PC-9 (cell line): ENCODE measurements at regions not wholly inside any gene's neighbourhood (a gene's known extent, or its start where the extent isn't known, plus 50 kb on each side); places are given as distances from the start of the nearest gene placed in this dataset.
A peak's percentile ranks its signal among the peaks of the same experiment; 100 is the strongest.

Source experiments
- BruUV-seq: library from RNA; stranded (reverse); fragments of 400-500 nt; replicated peaks from 2 replicates; lab custom pipeline; 2021; lab: Mats Ljungman, UMichigan
- CTCF ChIA-PET: fragments of 300-600 bp; sonication (Branson Sonifier 250); formaldehyde crosslinking; loops from one replicate; lab custom pipeline; 2022; ENCODE audit warnings: antibody characterized with exemption; lab: Charles Lee
- POLR2A ChIA-PET: fragments of 300-600 bp; sonication (Branson Sonifier 250); formaldehyde crosslinking; loops from one replicate; lab custom pipeline; 2022; ENCODE audit warnings: antibody characterized with exemption; ENCODE audit not compliant: unreplicated experiment; lab: Charles Lee
- DNase-seq, 2 experiments: peaks; one replicate each; pipeline versions ENCODE4 v3.0.0 to v3.0.0-alpha.2; 2015 to 2022; ENCODE audit warnings: mixed read lengths in 1 of 2
- H2AFZ ChIP-seq: fragments of 200-600 bp; sonication (generic); 2 replicates; pipeline ENCODE4 v1.8.1; 2017; ENCODE audit warnings: antibody characterized with exemption
- H3F3A ChIP-seq: fragments of 200-600 bp; sonication (generic); 2 replicates; pipeline ENCODE4 v1.8.1; 2017; ENCODE audit warnings: antibody characterized with exemption, mild to moderate bottlenecking, low read depth; ENCODE audit not compliant: insufficient read depth
- H3K27ac ChIP-seq: fragments of 200-600 bp; sonication (generic); 2 replicates; pipeline ENCODE4 v1.6.1; 2016; ENCODE audit warnings: mixed run types
- H3K27me3 ChIP-seq: fragments of 200-600 bp; sonication (generic); 2 replicates; pipeline ENCODE4 v1.6.1; 2016; ENCODE audit warnings: low read depth, mixed run types; ENCODE audit not compliant: insufficient read depth
- H3K36me3 ChIP-seq: fragments of 200-600 bp; sonication (generic); 2 replicates; pipeline ENCODE4 v1.6.1; 2016; ENCODE audit warnings: low read depth, mixed run types
- H3K4me1 ChIP-seq: fragments of 200-600 bp; sonication (generic); replicated peaks from 2 replicates; pipeline ENCODE4 v1.6.1; 2016; ENCODE audit warnings: mixed run types; ENCODE audit not compliant: insufficient read depth
- H3K4me2 ChIP-seq: fragments of 200-600 bp; sonication (generic); 2 replicates; pipeline ENCODE4 v1.6.1; 2017; ENCODE audit warnings: mixed run types
- H3K4me3 ChIP-seq: fragments of 200-600 bp; sonication (generic); 2 replicates; pipeline ENCODE4 v1.6.1; 2016; ENCODE audit warnings: mixed run types
- H3K79me2 ChIP-seq: fragments of 200-600 bp; sonication (generic); 2 replicates; pipeline ENCODE4 v1.6.1; 2017; ENCODE audit warnings: low read depth, mixed run types
- H3K9me2 ChIP-seq: fragments of 200-600 bp; sonication (generic); 2 replicates; pipeline ENCODE4 v1.8.1; 2017; ENCODE audit warnings: mild to moderate bottlenecking; ENCODE audit not compliant: insufficient read depth
- H3K9me3 ChIP-seq: fragments of 200-600 bp; sonication (generic); 2 replicates; pipeline ENCODE4 v1.8.1; 2016; ENCODE audit warnings: low read depth; ENCODE audit not compliant: insufficient read depth
- H4K20me1 ChIP-seq: fragments of 200-600 bp; sonication (generic); 2 replicates; pipeline ENCODE4 v1.8.1; 2017; ENCODE audit not compliant: insufficient read depth
- CTCF ChIP-seq: fragments of 200-600 bp; sonication (generic); conservative IDR thresholded peaks from 2 replicates; pipeline ENCODE4 v1.6.1; 2017; ENCODE audit warnings: mixed run types, antibody characterized with exemption, mild to moderate bottlenecking, moderate library complexity
- EZH2 ChIP-seq: fragments of 200-600 bp; sonication (generic); IDR thresholded peaks from 2 replicates; pipeline ENCODE4 v1.8.0; 2017; ENCODE audit warnings: antibody characterized with exemption, low read depth
- intact Hi-C: fragments of 100-400 bp; cut with micrococcal nuclease; formaldehyde crosslinking; loops from one replicate; pipeline ENCODE4 v1.10.0; 2022; ENCODE audit not compliant: unreplicated experiment

DNA sequence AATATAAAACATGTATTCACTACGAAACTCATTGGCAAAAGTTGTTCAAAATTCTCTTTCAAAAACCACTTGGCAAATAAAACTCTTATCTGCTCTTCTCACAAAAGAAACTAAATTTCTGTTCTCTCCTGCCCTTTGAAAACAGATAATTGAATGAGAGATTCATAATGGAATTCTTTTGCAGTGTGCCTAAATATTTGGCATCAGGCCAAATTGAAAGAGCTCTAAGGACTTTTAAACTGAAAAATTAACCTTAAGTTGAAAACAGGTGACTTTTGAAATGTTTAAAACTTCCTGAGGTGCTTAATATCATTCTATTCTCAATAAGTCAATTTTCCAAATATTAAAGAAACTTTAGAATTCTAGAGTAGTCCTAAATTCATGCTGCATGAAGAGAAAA, 136.4 kb downstream of the FSCB start:
- intact Hi-C loops = no loop called here
- no peaks in the 10 kb centered on the region for H3K79me2 ChIP-seq
- no peak overlapping the region for H3K4me2 ChIP-seq
- H3K27me3 ChIP-seq = no peaks in the 10 kb centered on the region
- H3K4me3 ChIP-seq = no peak overlapping the region
- no peaks in the 10 kb centered on the region for H3K9me2 ChIP-seq
- BruUV-seq = no TSS peak
- TF ChIP-seq CTCF = no peak
- no peak for TF ChIP-seq EZH2
- H3K36me3 ChIP-seq = no peaks in the 10 kb centered on the region
- CTCF ChIA-PET = no interaction called here
- H3K9me3 ChIP-seq = no peaks in the 10 kb centered on the region
- no peaks in the 10 kb centered on the region for H3F3A ChIP-seq
- no peak overlapping the region for H3K27ac ChIP-seq
- DNase-seq = no peak
- POLR2A ChIA-PET = no interaction called here
- H3K4me1 ChIP-seq = no peaks in the 10 kb centered on the region
- H4K20me1 ChIP-seq = no peaks in the 10 kb centered on the region
- no peak overlapping the region for H2AFZ ChIP-seq

- no peaks in the 10 kb centered on the region for H3K79me2 ChIP-seq
- H2AFZ ChIP-seq = no peak overlapping the region
- H3K4me2 ChIP-seq = no peak overlapping the region
- BruUV-seq = no TSS peak
- intact Hi-C loops = no loop called here
- no peak overlapping the region for H3K4me3 ChIP-seq
- H3F3A ChIP-seq = no peaks in the 10 kb centered on the region
- 0 out of 2 replicates have a peak overlapping the region, but pooled peaks have one; percentile 14 for H3K27ac ChIP-seq
- H4K20me1 ChIP-seq = no peaks in the 10 kb centered on the region
- H3K4me1 ChIP-seq = no peaks in the 10 kb centered on the region
- no peak for DNase-seq
- no peak for TF ChIP-seq EZH2
- TF ChIP-seq CTCF = no peak
- H3K9me3 ChIP-seq = no peaks in the 10 kb centered on the region
- no peaks in the 10 kb centered on the region for H3K27me3 ChIP-seq
- H3K9me2 ChIP-seq = no peaks in the 10 kb centered on the region
- ChIA-PET CTCF (no interaction called here), POLR2A (no interaction called here)
- no peaks in the 10 kb centered on the region for H3K36me3 ChIP-seq
These were observed 137.5 kb downstream of the FSCB start for GRCh38 chr14:44369401-44370123.

DNA sequence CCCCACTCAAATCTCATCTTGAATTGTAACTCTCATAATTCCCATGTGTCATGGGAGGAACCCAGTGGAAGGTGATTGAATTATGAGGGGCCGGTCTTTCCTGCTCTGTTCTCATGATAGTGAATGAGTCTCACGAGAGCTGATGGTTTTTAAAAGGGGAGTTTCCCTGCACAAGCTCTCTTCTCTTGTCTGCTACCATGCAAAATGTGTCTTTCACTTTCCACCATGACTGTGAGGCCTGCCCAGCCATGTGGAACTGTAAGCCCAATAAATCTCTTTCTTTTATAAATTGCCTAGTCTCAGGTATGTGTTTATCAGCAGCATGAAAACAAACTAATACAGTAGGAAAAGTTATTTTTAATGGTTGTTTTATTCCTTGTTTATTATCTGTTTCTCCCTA, 146.0 kb downstream of the FSCB start:
- no peak overlapping the region for H2AFZ ChIP-seq
- no peaks in the 10 kb centered on the region for H4K20me1 ChIP-seq
- no peaks in the 10 kb centered on the region for H3K4me1 ChIP-seq
- TF ChIP-seq EZH2 (no peak), CTCF (no peak)
- no peaks in the 10 kb centered on the region for H3F3A ChIP-seq
- H3K4me2 ChIP-seq = no peak overlapping the region
- no peak overlapping the region for H3K4me3 ChIP-seq
- no peaks in the 10 kb centered on the region for H3K27me3 ChIP-seq
- ChIA-PET CTCF (no interaction called here), POLR2A (no interaction called here)
- H3K36me3 ChIP-seq = no peaks in the 10 kb centered on the region
- H3K9me2 ChIP-seq = no peaks in the 10 kb centered on the region
- no peak overlapping the region for H3K27ac ChIP-seq
- DNase-seq = no peak
- intact Hi-C loops = no loop called here
- BruUV-seq = no TSS peak
- H3K9me3 ChIP-seq = no peaks in the 10 kb centered on the region
- no peaks in the 10 kb centered on the region for H3K79me2 ChIP-seq
